ENCODE measurements at regions not wholly inside any gene's neighbourhood (a gene's known extent, or its start where the extent isn't known, plus 50 kb on each side); places are given as distances from the start of the nearest gene placed in this dataset.
"Not testable (repeated sequence)": the region's sequence is repeated elsewhere in the genome, so short reads cannot be mapped to it uniquely, and the experiment has no call there.

- no peak for DNase-seq
Observed at GRCh38 chr2:175755169-175755568, 246.9 kb downstream of the LNPK start.

DNA sequence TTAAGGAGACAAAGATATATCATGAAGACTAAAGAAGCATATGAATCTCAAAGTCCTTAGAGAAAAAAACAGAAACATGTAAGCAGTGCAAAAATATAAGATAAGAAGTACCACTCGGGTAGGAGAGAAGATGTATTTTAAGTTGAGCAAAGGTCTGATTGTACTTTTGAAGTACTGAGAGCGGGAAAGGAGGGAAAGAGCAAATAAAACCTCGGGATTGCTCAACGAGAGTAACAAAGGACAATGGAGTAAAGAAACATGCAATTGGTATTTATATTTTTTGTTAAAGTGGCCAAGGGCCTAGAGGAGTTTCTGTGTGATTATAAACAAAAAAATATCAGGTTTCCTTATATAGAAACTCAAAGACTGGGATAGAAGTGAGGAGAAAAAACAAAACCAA, 251.9 kb downstream of the LNPK start:
- no peak for DNase-seq

- no peak for DNase-seq
Observed at GRCh38 chr2:175745911-175746310, 256.2 kb downstream of the LNPK start.

DNA sequence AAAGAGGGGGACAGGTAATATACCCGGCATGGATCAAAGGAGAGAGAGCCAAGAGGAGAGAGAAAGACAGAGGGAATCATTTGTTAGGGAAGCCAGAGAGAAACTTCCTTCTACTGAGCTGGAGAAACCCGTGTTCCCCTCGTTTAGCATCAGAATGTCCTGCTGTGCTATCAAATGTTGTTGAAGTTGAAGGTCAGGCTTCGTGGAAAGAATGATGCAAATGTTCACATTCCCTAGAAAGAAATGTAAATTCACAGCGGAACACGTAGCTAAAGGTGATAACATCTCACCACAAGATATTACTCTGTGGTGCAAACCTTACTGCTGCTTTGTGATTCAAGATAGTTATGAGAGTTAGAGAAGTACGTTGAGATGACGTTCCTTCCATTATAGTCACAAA, 258.1 kb downstream of the LNPK start:
- no peak for DNase-seq

DNA sequence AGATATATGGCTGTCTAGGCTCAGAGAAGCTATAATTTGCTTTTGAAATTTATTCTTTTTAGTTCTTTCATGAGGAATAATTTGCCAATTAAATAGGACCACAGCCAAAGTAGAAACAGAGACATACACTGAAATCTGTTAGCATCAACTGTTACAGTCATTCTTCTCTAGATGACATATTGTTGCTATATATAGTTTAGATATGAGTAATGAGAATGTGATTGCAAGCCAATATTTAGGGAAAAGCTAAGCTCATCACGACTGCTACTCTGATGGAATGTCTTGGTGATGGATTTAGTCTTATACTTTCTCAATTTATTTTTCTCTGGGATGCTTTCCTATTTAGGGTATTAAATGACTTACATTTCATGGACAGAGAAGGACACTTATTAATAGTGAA, 259.1 kb downstream of the LNPK start:
- DNase-seq = no peak

DNA sequence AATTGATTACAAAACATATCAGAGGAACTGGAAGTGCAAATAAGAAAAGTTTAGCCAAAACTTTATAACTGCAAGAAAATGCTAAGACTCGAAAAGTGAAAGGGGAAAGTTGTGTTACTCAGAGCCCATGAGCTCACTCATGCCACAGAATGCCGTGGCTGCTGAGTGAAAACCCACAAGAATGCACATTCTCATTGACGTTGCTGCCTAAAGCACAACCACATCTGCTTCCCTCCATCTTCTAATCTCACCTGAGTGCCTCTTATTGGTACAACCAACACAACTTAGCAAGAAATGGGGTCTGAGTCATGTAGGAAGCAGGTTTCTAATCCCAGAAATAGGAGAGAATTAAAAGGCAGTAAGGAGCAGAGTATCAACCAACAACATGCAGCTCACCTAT, 259.7 kb downstream of the LNPK start:
- no peak for DNase-seq

DNA sequence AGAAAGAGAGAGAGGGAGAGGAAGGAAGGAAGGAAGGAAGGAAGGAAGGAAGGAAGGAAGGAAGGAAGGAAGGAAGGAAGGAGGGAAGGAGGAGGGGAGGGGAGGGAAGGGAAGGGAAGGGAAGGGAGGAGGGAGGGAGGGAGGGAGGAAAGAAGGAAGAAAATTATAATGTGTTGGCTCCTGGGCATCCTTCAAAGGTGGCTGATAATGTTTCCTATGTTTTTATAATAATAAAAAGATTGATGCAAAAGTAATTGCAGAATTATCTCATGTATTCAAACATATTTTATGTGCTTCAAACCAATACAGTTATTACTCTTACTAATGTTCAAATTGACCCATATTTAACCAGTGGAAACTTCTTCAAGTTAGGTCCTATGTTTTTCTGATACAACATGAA, 260.9 kb downstream of the LNPK start:
- no peak for DNase-seq

- DNase-seq = no peak
Observed at GRCh38 chr2:175737722-175738361, 264.2 kb downstream of the LNPK start.

DNA sequence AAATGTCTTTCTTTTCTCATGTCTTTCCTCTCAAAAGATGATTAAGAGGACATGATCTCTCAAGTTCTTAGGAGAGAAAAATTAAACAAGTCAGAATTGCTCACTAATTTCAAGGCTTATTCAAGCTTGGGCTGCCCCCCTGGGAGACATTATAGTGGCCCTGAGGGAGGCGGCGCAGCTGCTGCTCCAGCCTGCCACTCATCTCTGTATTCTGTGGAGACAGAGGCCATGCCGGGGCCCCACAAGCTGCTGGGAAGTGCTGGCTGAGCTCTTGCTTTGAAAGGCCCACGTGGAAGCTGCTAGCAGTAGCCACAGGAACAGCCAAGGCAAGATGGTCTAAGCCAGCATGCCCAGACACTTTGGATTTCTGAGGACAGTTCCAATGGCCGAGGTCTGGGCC, 267.4 kb downstream of the LNPK start:
- no peak for DNase-seq

DNA sequence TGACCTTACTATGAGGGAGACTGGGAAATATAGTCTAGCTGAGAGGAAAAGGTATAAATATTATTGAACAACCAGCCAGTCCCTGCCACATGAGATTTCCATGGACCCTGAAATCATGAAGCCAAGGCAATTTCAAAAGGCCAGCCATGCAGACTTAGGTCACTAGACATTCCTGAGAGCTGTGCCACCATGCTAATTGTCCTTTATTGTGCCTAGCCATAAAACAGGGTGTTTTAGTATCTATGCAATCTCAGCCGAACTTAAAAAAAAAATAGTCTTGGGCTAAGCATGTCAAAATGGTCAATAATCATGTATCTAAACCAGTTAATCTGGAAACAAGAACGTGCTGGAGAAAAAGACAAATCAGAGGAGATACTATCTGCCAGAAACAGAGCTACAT, 269.5 kb downstream of the LNPK start:
- no peak for DNase-seq

GRCh38 chr2:175730050-175730449, 272.0 kb downstream of the LNPK start:
- DNase-seq = no peak

- no peak for DNase-seq
Observed at GRCh38 chr2:175729049-175729706, 272.9 kb downstream of the LNPK start.

- no peak for DNase-seq
Observed at GRCh38 chr2:175728032-175728431, 274.0 kb downstream of the LNPK start.

- DNase-seq = no peak
Observed at GRCh38 chr2:175726223-175726622, 275.8 kb downstream of the LNPK start.

DNA sequence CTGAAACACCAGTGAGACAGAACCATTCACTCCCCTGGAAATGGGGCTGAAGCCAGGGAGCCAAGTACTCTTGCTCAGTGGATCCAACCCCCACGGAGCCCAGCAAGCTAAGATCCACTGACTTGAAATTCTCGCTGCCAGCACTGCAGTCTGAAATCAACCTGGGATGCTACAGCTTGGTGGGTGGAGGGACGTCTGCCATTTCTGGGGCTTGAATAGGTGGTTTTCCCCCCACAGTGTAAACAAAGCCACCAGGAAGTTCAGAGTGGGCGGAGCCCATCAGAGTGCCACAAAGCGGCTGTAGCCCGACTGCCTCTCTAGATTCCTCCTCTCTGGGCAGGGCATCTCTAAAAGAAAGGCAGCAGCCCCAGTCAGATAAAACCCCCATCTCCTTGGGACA, 292.8 kb downstream of the LNPK start:
- no peak for DNase-seq

GRCh38 chr2:175707322-175707721, 294.7 kb downstream of the LNPK start:
- no peak for DNase-seq

GRCh38 chr2:175704568-175704967, 297.5 kb downstream of the LNPK start:
- not testable (repeated sequence) for DNase-seq

DNA sequence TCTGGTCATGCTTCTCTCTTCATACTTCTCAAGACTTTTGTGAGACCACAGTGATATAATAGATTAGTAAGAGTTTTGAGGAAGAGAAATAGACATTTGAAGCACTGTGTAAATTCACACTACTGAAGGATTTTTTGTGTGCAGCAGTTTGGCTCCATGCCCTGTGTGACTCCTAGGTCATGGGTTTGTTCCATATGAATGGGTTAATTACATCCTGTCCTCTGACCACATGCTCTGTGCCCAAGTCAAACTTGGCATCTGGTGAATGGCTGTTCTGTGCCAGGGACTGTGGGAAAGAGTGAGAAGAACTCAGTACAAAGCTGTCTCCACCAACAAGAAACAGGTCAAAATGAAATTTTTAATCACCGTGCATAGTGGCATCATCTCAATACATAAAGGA, 304.0 kb downstream of the LNPK start:
- DNase-seq = no peak

GRCh38 chr2:175690113-175690837, 311.8 kb downstream of the LNPK start:
- DNase-seq = peak in 1 of 2 donors; percentile 31

DNA sequence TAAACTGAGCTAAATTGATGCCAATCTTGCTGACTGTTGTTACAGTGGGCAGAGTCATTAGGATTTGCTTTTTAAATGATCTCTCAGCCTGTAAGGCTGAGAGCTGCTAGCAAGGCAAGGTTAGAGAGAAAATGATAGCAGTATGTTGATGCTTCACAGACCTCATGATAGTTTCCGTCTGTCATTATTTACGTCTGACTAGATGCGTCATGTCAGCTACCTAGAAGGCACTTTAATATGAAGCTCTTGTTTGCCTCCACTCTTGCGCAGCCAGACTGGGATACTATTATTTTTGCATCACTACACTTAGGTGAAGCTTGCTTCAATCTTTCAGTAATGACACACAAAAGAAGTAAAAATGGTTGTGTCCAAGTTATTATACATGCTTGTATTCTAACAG, 313.8 kb downstream of the LNPK start:
- DNase-seq = no peak

DNA sequence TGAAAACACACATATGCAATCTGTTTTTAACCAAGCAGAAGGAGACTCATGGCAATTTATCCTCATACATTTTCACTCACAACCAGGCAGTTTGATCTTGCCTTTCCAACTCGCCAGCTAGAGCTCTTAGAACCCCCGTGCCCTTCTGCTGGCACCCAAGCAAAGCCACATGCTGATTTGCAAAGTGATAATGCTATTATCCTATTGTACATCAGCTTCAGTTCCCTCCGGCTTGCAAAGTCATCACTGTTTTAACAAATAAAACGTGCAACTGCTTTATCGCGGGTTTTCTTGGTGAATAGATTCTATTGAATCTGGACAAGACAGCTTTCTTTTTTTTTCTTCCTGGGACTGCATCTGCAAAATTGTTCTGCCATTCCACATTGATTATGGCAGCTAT, 314.6 kb downstream of the LNPK start:
- DNase-seq = no peak

- DNase-seq = no peak
Observed at GRCh38 chr2:175686002-175686401, 316.1 kb downstream of the LNPK start.

DNA sequence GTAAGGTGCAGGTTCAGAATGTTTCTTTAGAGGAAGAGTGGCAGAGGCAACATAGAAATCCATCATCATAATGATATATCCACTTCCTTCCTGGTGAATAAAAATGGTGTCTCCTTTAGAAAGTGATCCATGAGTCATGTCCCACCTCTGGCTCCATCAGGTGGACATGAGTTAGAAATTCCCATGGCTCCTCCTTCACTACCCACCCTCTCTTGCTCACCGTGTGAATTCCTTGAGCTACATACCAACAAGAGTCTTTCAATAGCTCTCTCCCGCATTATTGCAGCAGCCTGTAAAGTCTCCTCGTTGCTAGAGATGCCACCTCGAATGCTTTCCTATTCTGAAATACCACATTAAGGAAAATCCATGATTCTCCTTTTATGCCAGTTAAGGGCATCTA, 317.6 kb downstream of the LNPK start:
- DNase-seq = no peak

GRCh38 chr2:175679728-175680127, 322.3 kb downstream of the LNPK start:
- DNase-seq = no peak

Measured in stimulated activated CD4-positive, alpha-beta T cell treated with anti-CD3 and anti-CD28 coated beads, Interleukin-2, amount 100 ng/mL, for 48 hours (primary cell).